Loucy (cell line): ENCODE measurements at regions not wholly inside any gene's neighbourhood (a gene's known extent, or its start where the extent isn't known, plus 50 kb on each side); places are given as distances from the start of the nearest gene placed in this dataset.

ENCODE experiments used
- H2AFZ ChIP-seq: fragments of 200-600 bp; sonication (generic); 2 replicates; pipeline ENCODE4 v1.6.0; 2016; ENCODE audit warnings: antibody characterized with exemption, mild to moderate bottlenecking, low read length, moderate library complexity
- H3F3A ChIP-seq: fragments of 200-600 bp; 2 replicates; pipeline ENCODE4 v1.6.0; 2016; ENCODE audit warnings: antibody characterized with exemption, low read depth, mild to moderate bottlenecking
- H3K27me3 ChIP-seq: fragments of 200-600 bp; sonication (generic); 2 replicates; pipeline ENCODE4 v1.6.1; 2014; ENCODE audit warnings: low read length, mild to moderate bottlenecking; ENCODE audit not compliant: insufficient read depth, poor library complexity, severe bottlenecking
- H3K36me3 ChIP-seq: fragments of 200-600 bp; sonication (generic); 2 replicates; pipeline ENCODE4 v1.6.1; 2016; ENCODE audit warnings: low read length; ENCODE audit not compliant: insufficient read depth
- H3K4me1 ChIP-seq: fragments of 200-600 bp; sonication (generic); 2 replicates; pipeline ENCODE4 v1.5.1; 2014; ENCODE audit warnings: low read length, mild to moderate bottlenecking; ENCODE audit not compliant: insufficient read depth, poor library complexity, severe bottlenecking
- H3K4me2 ChIP-seq: fragments of 200-600 bp; sonication (generic); 2 replicates; pipeline ENCODE4 v1.6.0; 2014; ENCODE audit warnings: antibody characterized with exemption, low read length, low read depth, mild to moderate bottlenecking; ENCODE audit not compliant: poor library complexity, severe bottlenecking
- H3K4me3 ChIP-seq: fragments of 200-600 bp; sonication (generic); 2 replicates; pipeline ENCODE4 v1.5.1; 2014; ENCODE audit warnings: low read length, mild to moderate bottlenecking, mixed read lengths; ENCODE audit not compliant: poor library complexity, severe bottlenecking
- H3K79me2 ChIP-seq: fragments of 200-600 bp; sonication (generic); 2 replicates; pipeline ENCODE4 v1.6.1; 2014; ENCODE audit warnings: low read length; ENCODE audit not compliant: insufficient read depth
- H3K9ac ChIP-seq: fragments of 200-600 bp; sonication (generic); 2 replicates; pipeline ENCODE4 v1.6.0; 2014; ENCODE audit warnings: mild to moderate bottlenecking, low read depth, low read length, moderate library complexity; ENCODE audit not compliant: poor library complexity, severe bottlenecking
- H3K9me2 ChIP-seq: fragments of 200-600 bp; sonication (generic); replicated peaks from 2 replicates; pipeline ENCODE4 v1.6.1; 2016; ENCODE audit warnings: low read depth, low read length, mixed read lengths
- H3K9me3 ChIP-seq: fragments of 200-600 bp; sonication (generic); 2 replicates; pipeline ENCODE4 v1.6.1; 2014; ENCODE audit warnings: mild to moderate bottlenecking, antibody characterized with exemption, low read length, low read depth; ENCODE audit not compliant: insufficient read depth
- H4K20me1 ChIP-seq: fragments of 200-600 bp; sonication (generic); 2 replicates; pipeline ENCODE4 v1.6.0; 2014; ENCODE audit warnings: antibody characterized with exemption, low read length, mild to moderate bottlenecking; ENCODE audit not compliant: insufficient read depth, poor library complexity, severe bottlenecking
- EZH2phosphoT487 ChIP-seq: fragments of 200-600 bp; IDR thresholded peaks from 2 replicates; pipeline ENCODE4 v1.6.1; 2018; ENCODE audit warnings: antibody characterized with exemption, mild to moderate bottlenecking, moderate library complexity, borderline replicate concordance
- TF ChIP-seq, protein P1 (sequence below): fragments of 200-600 bp; sonication (generic); conservative IDR thresholded peaks from 2 replicates; pipeline ENCODE4 v1.5.1; 2014; ENCODE audit warnings: mild to moderate bottlenecking, antibody characterized with exemption, low read length

DNA sequence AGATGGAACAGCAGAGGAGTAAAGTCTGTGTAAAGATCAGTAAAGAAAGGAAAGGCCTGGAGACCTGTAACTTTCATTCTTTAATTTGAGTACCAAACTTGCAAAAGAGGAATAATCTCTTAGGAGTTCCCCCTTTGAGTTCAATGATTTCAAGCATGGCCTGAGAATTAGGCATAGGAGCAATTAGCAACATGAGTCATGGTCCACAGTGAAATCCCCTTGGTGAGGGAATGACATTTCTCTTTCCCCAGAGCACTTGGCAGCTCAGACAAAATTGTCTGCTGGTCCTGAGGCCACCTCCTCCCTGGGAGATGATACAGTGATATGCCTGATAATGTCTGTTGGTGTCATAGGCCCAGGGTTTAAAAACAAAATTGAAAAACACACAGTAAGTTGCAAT, 81.4 kb upstream of the CRBN start:
- no peak for TF ChIP-seq EZH2phosphoT487
- TF ChIP-seq, protein P1, sequence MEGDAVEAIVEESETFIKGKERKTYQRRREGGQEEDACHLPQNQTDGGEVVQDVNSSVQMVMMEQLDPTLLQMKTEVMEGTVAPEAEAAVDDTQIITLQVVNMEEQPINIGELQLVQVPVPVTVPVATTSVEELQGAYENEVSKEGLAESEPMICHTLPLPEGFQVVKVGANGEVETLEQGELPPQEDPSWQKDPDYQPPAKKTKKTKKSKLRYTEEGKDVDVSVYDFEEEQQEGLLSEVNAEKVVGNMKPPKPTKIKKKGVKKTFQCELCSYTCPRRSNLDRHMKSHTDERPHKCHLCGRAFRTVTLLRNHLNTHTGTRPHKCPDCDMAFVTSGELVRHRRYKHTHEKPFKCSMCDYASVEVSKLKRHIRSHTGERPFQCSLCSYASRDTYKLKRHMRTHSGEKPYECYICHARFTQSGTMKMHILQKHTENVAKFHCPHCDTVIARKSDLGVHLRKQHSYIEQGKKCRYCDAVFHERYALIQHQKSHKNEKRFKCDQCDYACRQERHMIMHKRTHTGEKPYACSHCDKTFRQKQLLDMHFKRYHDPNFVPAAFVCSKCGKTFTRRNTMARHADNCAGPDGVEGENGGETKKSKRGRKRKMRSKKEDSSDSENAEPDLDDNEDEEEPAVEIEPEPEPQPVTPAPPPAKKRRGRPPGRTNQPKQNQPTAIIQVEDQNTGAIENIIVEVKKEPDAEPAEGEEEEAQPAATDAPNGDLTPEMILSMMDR: no peak

DNA sequence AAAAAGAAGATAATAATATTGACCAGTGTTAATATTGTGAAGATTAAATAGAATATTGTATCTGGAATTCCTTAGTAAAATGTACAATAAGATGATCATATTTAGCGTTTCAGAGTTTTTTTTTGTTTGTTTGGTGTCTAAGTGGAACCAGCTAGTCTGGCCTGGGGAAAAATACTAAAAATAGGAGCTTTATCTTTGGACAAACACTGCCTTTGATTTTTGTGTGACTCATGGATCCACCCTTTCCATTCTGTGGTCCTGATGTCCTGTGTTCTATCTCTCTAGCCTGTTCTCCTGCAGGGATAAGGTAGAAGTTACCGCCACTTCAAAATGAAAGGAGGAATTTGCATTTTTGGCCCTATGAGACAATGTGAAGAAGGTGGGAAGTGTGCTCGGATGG, 79.7 kb upstream of the CRBN start:
- H4K20me1 ChIP-seq: no peaks in the 10 kb centered on the region
- H3K9me2 ChIP-seq: no peaks in the 10 kb centered on the region
- TF ChIP-seq, protein P1: no peak
- TF ChIP-seq EZH2phosphoT487: no peak
- no peaks in the 10 kb centered on the region for H3F3A ChIP-seq
- no peaks in the 10 kb centered on the region for H3K27me3 ChIP-seq
- H3K36me3 ChIP-seq: no peaks in the 10 kb centered on the region
- H3K9ac ChIP-seq: no peak overlapping the region
- H3K4me2 ChIP-seq: no peak overlapping the region
- H3K4me1 ChIP-seq: no peaks in the 10 kb centered on the region
- no peak overlapping the region for H3K4me3 ChIP-seq
- H2AFZ ChIP-seq: no peak overlapping the region
- no peaks in the 10 kb centered on the region for H3K79me2 ChIP-seq
- no peaks in the 10 kb centered on the region for H3K9me3 ChIP-seq

More for the DNA sequence above, 81.4 kb upstream of the CRBN start:
- H3K4me2 ChIP-seq: no peak overlapping the region
- H3K4me3 ChIP-seq: no peak overlapping the region
- no peaks in the 10 kb centered on the region for H3K36me3 ChIP-seq
- no peak overlapping the region for H2AFZ ChIP-seq
- no peaks in the 10 kb centered on the region for H3K9me2 ChIP-seq
- no peaks in the 10 kb centered on the region for H3K9me3 ChIP-seq
- no peaks in the 10 kb centered on the region for H4K20me1 ChIP-seq
- no peak overlapping the region for H3K9ac ChIP-seq
- H3F3A ChIP-seq: no peaks in the 10 kb centered on the region
- H3K27me3 ChIP-seq: no peaks in the 10 kb centered on the region
- H3K79me2 ChIP-seq: no peaks in the 10 kb centered on the region
- H3K4me1 ChIP-seq: no peaks in the 10 kb centered on the region

DNA sequence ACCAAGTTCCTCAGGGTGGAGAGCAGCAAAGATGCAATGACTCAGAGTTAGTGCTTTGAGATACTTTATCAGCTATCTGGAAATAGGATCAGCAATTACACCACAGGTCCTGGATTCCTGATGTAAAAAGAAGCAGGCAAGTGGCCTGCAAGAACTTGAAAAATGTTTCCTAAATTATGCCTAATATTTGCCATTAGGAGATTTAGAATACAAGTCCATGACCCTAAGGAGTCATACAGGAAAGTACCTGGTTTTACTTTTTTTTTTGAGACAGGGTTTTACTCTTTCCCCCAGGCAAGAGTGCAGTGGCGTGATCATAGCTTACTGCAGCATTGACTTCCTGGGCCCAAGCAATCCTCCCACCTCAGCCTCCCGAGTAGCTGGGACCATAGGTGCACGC, 78.8 kb upstream of the CRBN start:
- H3K36me3 ChIP-seq: no peaks in the 10 kb centered on the region
- TF ChIP-seq EZH2phosphoT487: no peak
- TF ChIP-seq, protein P1: no peak
- H3K27me3 ChIP-seq: no peaks in the 10 kb centered on the region
- no peaks in the 10 kb centered on the region for H3K4me1 ChIP-seq
- H3K4me3 ChIP-seq: no peak overlapping the region
- H3K9me3 ChIP-seq: no peaks in the 10 kb centered on the region
- H3F3A ChIP-seq: no peaks in the 10 kb centered on the region
- H3K9ac ChIP-seq: no peak overlapping the region
- no peaks in the 10 kb centered on the region for H3K9me2 ChIP-seq
- no peak overlapping the region for H3K4me2 ChIP-seq
- H3K79me2 ChIP-seq: no peaks in the 10 kb centered on the region
- no peak overlapping the region for H2AFZ ChIP-seq
- H4K20me1 ChIP-seq: no peaks in the 10 kb centered on the region
